H1 (cell line): ENCODE measurements at regions not wholly inside any gene's neighbourhood (a gene's known extent, or its start where the extent isn't known, plus 50 kb on each side); places are given as distances from the start of the nearest gene placed in this dataset.

Source experiments
- BCL11A ChIP-seq, 2 experiments: IDR thresholded peaks; one replicate each; pipeline ENCODE4 v1.6.1; 2011; ENCODE audit warnings: low read depth in 2 of 2, low read length in 2 of 2, mild to moderate bottlenecking in 2 of 2
- CHD2 ChIP-seq: IDR thresholded peaks from 2 replicates; pipeline ENCODE4 v1.6.1; 2012; ENCODE audit warnings: low read length, improper control_type of control experiment
- JUN ChIP-seq: IDR thresholded peaks from 2 replicates; pipeline ENCODE4 v1.6.1; 2011; ENCODE audit warnings: low read depth, mild to moderate bottlenecking, improper control_type of control experiment, low read length
- POU5F1 ChIP-seq: IDR thresholded peaks from 2 replicates; pipeline ENCODE4 v1.6.1; 2011; ENCODE audit warnings: low read depth, mild to moderate bottlenecking, low read length, moderate library complexity
- TF ChIP-seq, protein P1 (sequence below): IDR thresholded peaks from 2 replicates; pipeline ENCODE4 v1.6.1; 2012; ENCODE audit warnings: low read length, inconsistent platforms

DNA sequence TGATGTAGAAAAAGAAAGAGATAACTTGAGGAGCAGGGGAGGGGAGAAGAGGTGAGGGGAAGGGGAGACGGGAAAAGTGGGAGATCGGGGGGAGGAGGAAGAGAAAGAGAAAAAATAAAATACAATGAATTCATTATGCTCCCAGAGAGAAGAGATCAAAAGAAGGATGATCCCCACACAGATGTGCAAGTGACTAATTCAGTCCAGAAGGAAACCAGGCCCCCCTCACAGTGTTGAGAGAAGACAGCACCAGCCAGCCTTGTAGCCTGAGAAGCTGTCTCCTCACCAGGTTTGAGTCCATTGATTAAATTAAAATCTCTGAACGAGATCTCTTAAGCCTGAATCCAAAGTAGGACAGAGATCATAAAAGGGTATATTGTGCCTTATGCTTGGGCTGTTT, 333.7 kb upstream of the NBEA start (continued):
- TF ChIP-seq, protein P1, sequence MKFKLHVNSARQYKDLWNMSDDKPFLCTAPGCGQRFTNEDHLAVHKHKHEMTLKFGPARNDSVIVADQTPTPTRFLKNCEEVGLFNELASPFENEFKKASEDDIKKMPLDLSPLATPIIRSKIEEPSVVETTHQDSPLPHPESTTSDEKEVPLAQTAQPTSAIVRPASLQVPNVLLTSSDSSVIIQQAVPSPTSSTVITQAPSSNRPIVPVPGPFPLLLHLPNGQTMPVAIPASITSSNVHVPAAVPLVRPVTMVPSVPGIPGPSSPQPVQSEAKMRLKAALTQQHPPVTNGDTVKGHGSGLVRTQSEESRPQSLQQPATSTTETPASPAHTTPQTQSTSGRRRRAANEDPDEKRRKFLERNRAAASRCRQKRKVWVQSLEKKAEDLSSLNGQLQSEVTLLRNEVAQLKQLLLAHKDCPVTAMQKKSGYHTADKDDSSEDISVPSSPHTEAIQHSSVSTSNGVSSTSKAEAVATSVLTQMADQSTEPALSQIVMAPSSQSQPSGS = no peak
- TF ChIP-seq JUN (no peak), POU5F1 (no peak), BCL11A (IDR thresholded peaks at IDR 0.05; ENCODE audit: low read depth in 2 of 2, low read length in 2 of 2) (no peak), CHD2 (no peak)
